Lower leg skin (tissue), 4 donors: ENCODE measurements at regions not wholly inside any gene's neighbourhood (a gene's known extent, or its start where the extent isn't known, plus 50 kb on each side); places are given as distances from the start of the nearest gene placed in this dataset.

Experiments used
- DNase-seq, 2 donors: peaks; one replicate each; pipeline ENCODE4 v3.0.0-alpha.2; 2019; ENCODE audit warnings: low spot score in 2 of 2
- H3K4me3 ChIP-seq: fragments of 200-600 bp; sonication (generic); 2 replicates; pipeline ENCODE4 v1.5.1; 2017; ENCODE audit warnings: mild to moderate bottlenecking, low read depth; ENCODE audit not compliant: poor library complexity, severe bottlenecking
- CTCF ChIP-seq, 3 donors: fragments of 450-650 bp; IDR thresholded peaks; one replicate each; pipeline ENCODE4 v1.5.1; 2016; ENCODE audit warnings: antibody characterized with exemption in 3 of 3, mild to moderate bottlenecking in 3 of 3, moderate library complexity in 2 of 3
- POLR2A ChIP-seq, 2 donors: fragments of 450-650 bp; IDR thresholded peaks; one replicate each; pipeline ENCODE4 v1.6.1; 2016 to 2017; ENCODE audit warnings: antibody characterized with exemption in 2 of 2, mild to moderate bottlenecking in 1 of 2, moderate library complexity in 1 of 2
- WGBS, 2 donors: methylation state at CpG; one replicate each; pipeline ENCODE4 v1.1.5; 2018; 5-methylcytosine and 5-hydroxymethylcytosine counted together
- intact Hi-C: fragments of 100-400 bp; cut with DNase I; formaldehyde crosslinking; loops from one replicate; pipeline ENCODE4 v1.15.0; 2023; ENCODE audit warnings: low total_unique reads

- WGBS, 2 donors: 59 to 82% methylated on average over 7 of the region's 7 CpGs
- H3K4me3 ChIP-seq: no peak overlapping the region
- TF ChIP-seq POLR2A (IDR thresholded peaks at IDR 0.05) (no peak), CTCF (IDR thresholded peaks at IDR 0.05) (no peak)
- DNase-seq: no peak
- intact Hi-C loops: loop anchor here (5.0 kb wide), 1 partner anchor 625 kb away; no protein-coding TSS in a partner anchor
Measured at GRCh38 chr20:16806886-16807285, 58.7 kb downstream of the OTOR start.

GRCh38 chr20:16808796-16809195 lies 60.6 kb downstream of the OTOR start:
- WGBS, 2 donors: 55 to 66% methylated on average over 4 of the region's 4 CpGs
- H3K4me3 ChIP-seq: no peak overlapping the region
- no peak for TF ChIP-seq CTCF (IDR thresholded peaks at IDR 0.05)
- no peak for TF ChIP-seq POLR2A (IDR thresholded peaks at IDR 0.05)
- DNase-seq: no peak
- intact Hi-C loops: loop anchor here (5.0 kb wide), 1 partner anchor 624 kb away; no protein-coding TSS in a partner anchor

GRCh38 chr20:16810216-16810615 lies 62.1 kb downstream of the OTOR start:
- WGBS, 2 donors: 79 to 87% methylated on average over 3 of the region's 3 CpGs

GRCh38 chr20:16816192-16816591 lies 68.0 kb downstream of the OTOR start:
- DNase-seq: no peak
- 34 to 39% methylated on average over 3 of the region's 3 CpGs for WGBS, 2 donors
- no peak overlapping the region for H3K4me3 ChIP-seq
- intact Hi-C loops: no loop called here
- no peak for TF ChIP-seq CTCF (IDR thresholded peaks at IDR 0.05)
- no peak for TF ChIP-seq POLR2A (IDR thresholded peaks at IDR 0.05)

More at GRCh38 chr20:16810216-16810615, 62.1 kb downstream of the OTOR start:
- H3K4me3 ChIP-seq: no peak overlapping the region
- DNase-seq: no peak
- intact Hi-C loops: no loop called here
- TF ChIP-seq POLR2A (IDR thresholded peaks at IDR 0.05) (no peak), CTCF (IDR thresholded peaks at IDR 0.05) (no peak)

GRCh38 chr20:16819483-16819882 lies 71.3 kb downstream of the OTOR start:
- no peak for DNase-seq
- no peak for TF ChIP-seq CTCF (IDR thresholded peaks at IDR 0.05)
- TF ChIP-seq POLR2A (IDR thresholded peaks at IDR 0.05): no peak
- intact Hi-C loops: no loop called here
- WGBS, 2 donors: 81 to 87% methylated on average over 2 of the region's 2 CpGs
- no peak overlapping the region for H3K4me3 ChIP-seq
